Adrenal gland (tissue), 9 donors: ENCODE measurements at regions not wholly inside any gene's neighbourhood (a gene's known extent, or its start where the extent isn't known, plus 50 kb on each side); places are given as distances from the start of the nearest gene placed in this dataset.

Source experiments
- DNase-seq, 7 donors: peaks; one replicate each; pipeline ENCODE4 v3.0.0-alpha.2; 2019 to 2020
- H3K27ac ChIP-seq, 5 donors: fragments of 200-600 bp; sonication (generic) in 4 of 5; 1 replicate in 3 of 5; 2 replicates in 2 of 5; pipeline versions ENCODE4 v1.5.1 to v1.8.0; 2016 to 2020; ENCODE audit warnings: mild to moderate bottlenecking in 1 of 5
- H3K27me3 ChIP-seq: fragments of 200-600 bp; 2 replicates; pipeline ENCODE4 v1.8.0; 2021
- H3K36me3 ChIP-seq, 2 donors: fragments of 200-600 bp; replicated peaks in 1 of 2; 1 replicate in 1 of 2; 2 replicates in 1 of 2; pipeline versions ENCODE4 v1.5.1 to v1.8.0; 2018 to 2022
- H3K4me1 ChIP-seq, 2 donors: fragments of 200-600 bp; replicated peaks in 1 of 2; 1 replicate in 1 of 2; 2 replicates in 1 of 2; pipeline versions ENCODE4 v1.5.1 to v1.8.0; 2018 to 2021
- H3K4me3 ChIP-seq, 4 donors: fragments of 200-600 bp; sonication (generic) in 3 of 4; one replicate each; pipeline ENCODE4 v1.5.1; 2016 to 2018
- H3K9me3 ChIP-seq, 3 donors: fragments of 200-600 bp; sonication (generic) in 1 of 3; replicated peaks in 1 of 3; 1 replicate in 2 of 3; 2 replicates in 1 of 3; pipeline versions ENCODE4 v1.5.1 to v1.8.0; 2016 to 2021
- CTCF ChIP-seq, 6 experiments: fragments of 450-650 bp in 4 of 6; fragments of 200-600 bp in 2 of 6; sonication (generic) in 1 of 6; IDR thresholded peaks; 1 replicate in 5 of 6; 2 replicates in 1 of 6; pipeline versions ENCODE4 v1.5.1 to v1.8.0; 2016 to 2021; ENCODE audit warnings: antibody characterized with exemption in 6 of 6, mild to moderate bottlenecking in 2 of 6, moderate library complexity in 1 of 6
- POLR2A ChIP-seq, 2 donors: fragments of 450-650 bp; IDR thresholded peaks; one replicate each; pipeline ENCODE4 v1.6.1; 2017; ENCODE audit warnings: antibody characterized with exemption in 2 of 2, mild to moderate bottlenecking in 2 of 2, moderate library complexity in 1 of 2
- WGBS, 4 donors: extraction: QIAGEN DNeasy Blood & Tissue Kit in 2 of 4; methylation state at CpG; one replicate each; pipeline versions ENCODE4 v1.1.5 to v1.1.7; 2013 to 2017; 5-methylcytosine and 5-hydroxymethylcytosine counted together
- intact Hi-C, 2 donors: fragments of 100-400 bp; cut with DNase I; formaldehyde crosslinking; loops; one replicate each; pipeline versions ENCODE4 v1.14.1 to v1.15.0; 2022 to 2023
- donor health status: healthy with polysubstance abuse.
- donor health status: Bipolar disorder and iron deficiency.
- donor health status: DM: yes; HTN: yes; CAD: no.
- donor health status: DM: no; HTN: no; CAD: no.
- donor health status: DM: no; HTN: no; CAD: no.

- DNase-seq, result peak in 5 of 7 donors; percentile 14 to 35 (median 28)
- no peaks in the 10 kb centered on the region for H3K9me3 ChIP-seq
- no peak overlapping the region for H3K27ac ChIP-seq
- no peak overlapping the region for H3K4me3 ChIP-seq
- H3K36me3 ChIP-seq, result no peaks in the 10 kb centered on the region
- intact Hi-C loops, result no loop called here
- no peaks in the 10 kb centered on the region for H3K4me1 ChIP-seq
- no peak for TF ChIP-seq CTCF (IDR thresholded peaks at IDR 0.05)
- TF ChIP-seq POLR2A (IDR thresholded peaks at IDR 0.05), result no peak
- H3K27me3 ChIP-seq, result no peaks in the 10 kb centered on the region
- WGBS, 4 donors, result 15 to 24% (median 18%) methylated on average over 4 of the region's 4 CpGs
Observed at GRCh38 chr4:179095585-179096221, 1653.5 kb upstream of the AGA start.

- Histone ChIP-seq H3K4me3 (no peak overlapping the region), H3K9me3 (no peaks in the 10 kb centered on the region), H3K27me3 (no peaks in the 10 kb centered on the region), H3K4me1 (no peaks in the 10 kb centered on the region), H3K36me3 (no peaks in the 10 kb centered on the region), H3K27ac (no peak overlapping the region)
- intact Hi-C loops, result no loop called here
- TF ChIP-seq POLR2A (IDR thresholded peaks at IDR 0.05) (no peak), CTCF (IDR thresholded peaks at IDR 0.05) (no peak)
- WGBS, 4 donors, result 5 to 16% (median 6%) methylated on average over 1 of the region's 1 CpG
- peak in 3 of 7 donors; percentile 12 to 27 (median 14) for DNase-seq
Observed at GRCh38 chr4:179097741-179098140, 1655.5 kb upstream of the AGA start.

- Histone ChIP-seq H3K27ac (no peak overlapping the region), H3K4me3 (no peak overlapping the region), H3K36me3 (no peaks in the 10 kb centered on the region), H3K27me3 (no peaks in the 10 kb centered on the region), H3K9me3 (peaks cover 0 to 4% (median 0%) of the 10 kb centered on the region in 3 donors), H3K4me1 (no peaks in the 10 kb centered on the region)
- 71 to 82% (median 75%) methylated on average over 2 of the region's 2 CpGs for WGBS, 4 donors
- intact Hi-C loops, result no loop called here
- no peak for DNase-seq
- no peak for TF ChIP-seq POLR2A (IDR thresholded peaks at IDR 0.05)
- no peak for TF ChIP-seq CTCF (IDR thresholded peaks at IDR 0.05)
Observed at GRCh38 chr4:179110356-179110755, 1668.1 kb upstream of the AGA start.

- Histone ChIP-seq H3K36me3 (no peaks in the 10 kb centered on the region), H3K27me3 (no peaks in the 10 kb centered on the region), H3K4me3 (no peak overlapping the region), H3K4me1 (no peaks in the 10 kb centered on the region), H3K9me3 (peaks cover 0 to 4% (median 0%) of the 10 kb centered on the region in 3 donors), H3K27ac (no peak overlapping the region)
- TF ChIP-seq CTCF (IDR thresholded peaks at IDR 0.05), result no peak
- TF ChIP-seq POLR2A (IDR thresholded peaks at IDR 0.05), result no peak
- 79 to 87% (median 80%) methylated on average over 2 of the region's 2 CpGs for WGBS, 4 donors
- no peak for DNase-seq
- intact Hi-C loops, result no loop called here
Observed at GRCh38 chr4:179110816-179111215, 1668.6 kb upstream of the AGA start.
